Muscle of back (tissue), 3 donors: ENCODE measurements at regions not wholly inside any gene's neighbourhood (a gene's known extent, or its start where the extent isn't known, plus 50 kb on each side); places are given as distances from the start of the nearest gene placed in this dataset.
A peak's percentile ranks its signal among the peaks of the same experiment; 100 is the strongest.

Experiments used
- DNase-seq, 3 donors: peaks; one replicate each; pipeline versions ENCODE4 v3.0.0 to v3.0.0-alpha.2; 2013

DNA sequence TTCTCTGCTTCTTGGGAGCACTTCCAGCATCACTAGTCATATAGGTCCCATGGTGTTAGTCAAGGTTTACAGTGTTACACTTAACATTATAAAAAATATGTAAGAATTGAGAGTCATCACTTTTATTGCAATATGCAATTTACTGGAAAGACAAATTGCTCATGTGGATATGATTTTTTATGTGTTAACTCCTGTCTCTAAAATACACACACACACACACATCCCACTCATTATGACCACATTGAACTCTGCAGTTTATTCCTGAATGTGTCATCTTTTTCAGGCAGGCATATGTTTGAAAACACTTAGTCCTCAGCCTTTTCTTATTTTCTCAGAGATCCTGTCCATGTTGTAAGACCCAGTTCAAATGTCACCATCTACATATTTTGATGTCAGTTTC, 148.5 kb upstream of the MRPS30 start:
- peak in 1 of 3 donors; percentile 5 for DNase-seq

DNA sequence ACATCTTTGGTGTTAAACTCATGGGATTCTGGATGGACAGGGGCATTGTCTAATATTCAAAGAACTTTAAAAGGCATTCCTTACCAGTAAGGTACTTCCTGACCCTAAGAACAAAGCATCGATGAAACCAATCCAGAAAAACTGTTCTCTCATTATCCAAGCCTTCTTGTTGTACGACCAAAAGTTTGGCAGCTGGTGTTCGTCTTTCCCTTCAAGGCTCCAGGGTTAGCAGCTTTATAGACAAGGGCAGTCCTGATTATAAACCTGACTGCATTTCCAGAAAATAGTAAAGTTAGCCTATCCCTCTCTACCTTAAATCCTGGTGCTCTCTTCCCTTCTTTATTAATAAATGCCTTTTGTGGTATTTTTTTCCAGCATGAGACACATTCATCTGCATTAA, 149.4 kb upstream of the MRPS30 start:
- no peak for DNase-seq

DNA sequence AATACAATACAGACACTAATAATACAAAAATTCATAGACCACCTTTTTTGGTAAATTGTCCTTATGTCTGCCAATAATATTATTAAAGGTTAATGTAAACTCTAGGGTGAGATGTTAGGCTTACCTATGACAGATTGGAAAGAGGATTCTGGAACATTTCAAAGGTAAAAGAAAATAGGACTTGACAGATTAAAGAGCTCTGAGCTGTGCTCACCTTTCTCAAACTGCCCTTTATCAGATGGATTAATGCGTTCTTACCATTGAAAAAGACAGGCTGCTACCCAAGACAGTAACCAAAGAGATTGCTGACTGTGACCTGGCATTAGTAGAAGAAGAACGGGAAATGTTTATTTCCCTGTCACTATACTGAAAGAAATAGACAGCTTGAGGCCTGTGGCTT, 156.1 kb upstream of the MRPS30 start:
- DNase-seq, result no peak

DNA sequence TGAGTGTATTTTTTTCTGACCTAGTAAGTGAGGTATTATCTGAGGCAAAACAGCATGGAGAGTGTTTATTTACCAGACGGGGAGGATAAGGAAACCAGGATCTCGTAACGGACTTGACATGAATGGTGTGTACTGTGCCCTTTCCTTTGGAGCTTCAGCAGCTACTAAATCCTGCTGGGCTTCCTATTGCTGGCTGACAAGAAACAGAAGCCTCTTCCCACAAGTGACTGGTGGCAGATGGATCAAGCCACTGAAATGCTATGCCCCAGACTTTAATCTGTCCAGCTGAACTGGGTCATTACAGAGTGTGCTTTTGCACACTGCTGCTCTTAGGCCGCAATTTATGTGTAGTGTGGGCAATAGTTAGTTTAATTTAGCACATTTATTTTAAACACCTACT, 162.7 kb upstream of the MRPS30 start:
- DNase-seq, result no peak

DNA sequence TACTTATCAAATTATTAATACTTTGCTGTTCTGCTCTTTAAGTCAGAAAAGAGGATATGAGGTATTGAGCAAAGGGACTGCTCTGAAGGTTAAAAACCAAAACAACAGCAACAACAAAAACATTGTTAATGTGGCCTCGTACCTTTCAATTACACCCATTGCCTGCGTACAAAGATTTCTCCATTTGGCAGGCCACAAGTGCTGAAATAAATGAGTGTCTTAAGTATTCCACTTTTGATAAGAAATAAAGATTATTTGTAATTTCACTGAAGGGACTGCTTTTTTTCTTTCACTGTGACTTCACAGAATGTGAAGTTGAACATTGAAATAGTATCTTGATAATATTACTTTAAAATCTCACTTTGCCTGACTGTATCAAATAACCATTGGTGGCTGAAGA, 163.2 kb upstream of the MRPS30 start:
- DNase-seq, result no peak

DNA sequence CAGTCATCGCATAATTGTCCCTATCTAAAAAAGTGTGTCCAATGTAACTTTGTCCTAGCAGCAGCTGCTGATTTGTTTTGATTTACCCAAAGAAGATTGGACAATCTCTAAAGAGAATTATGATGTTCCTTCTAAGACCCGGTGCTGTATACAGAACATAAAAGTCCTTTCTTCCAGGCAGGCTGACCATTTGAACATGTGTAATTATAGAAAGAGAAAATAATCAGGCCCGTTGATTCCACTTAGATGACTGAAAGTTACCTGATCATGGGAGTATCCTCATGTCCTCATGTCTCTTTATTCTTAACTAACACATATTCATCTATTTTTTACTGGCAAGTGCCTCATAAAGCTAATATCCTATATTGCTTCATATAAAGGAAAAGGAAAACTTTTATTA, 164.1 kb upstream of the MRPS30 start:
- DNase-seq, result no peak

DNA sequence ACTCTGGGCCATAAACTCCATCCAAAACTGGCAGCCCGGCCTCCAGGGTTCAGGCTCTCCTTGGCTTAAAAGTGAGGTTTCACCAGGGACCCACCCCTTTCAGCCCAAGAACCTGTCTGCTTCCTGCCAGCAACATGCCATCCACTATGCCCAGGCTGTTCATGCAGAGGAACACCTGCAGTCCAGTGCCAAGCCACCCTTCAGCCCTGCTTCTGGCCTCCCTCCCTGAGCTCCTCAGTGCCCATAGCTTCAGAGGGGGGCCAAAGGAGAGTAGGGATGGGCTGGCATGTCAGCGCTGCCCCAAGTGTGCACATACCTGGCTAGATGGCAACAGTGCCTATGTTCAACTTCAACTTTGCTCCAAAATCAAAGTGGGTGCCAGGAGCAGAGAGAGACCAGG, 166.9 kb upstream of the MRPS30 start:
- no peak for DNase-seq

DNA sequence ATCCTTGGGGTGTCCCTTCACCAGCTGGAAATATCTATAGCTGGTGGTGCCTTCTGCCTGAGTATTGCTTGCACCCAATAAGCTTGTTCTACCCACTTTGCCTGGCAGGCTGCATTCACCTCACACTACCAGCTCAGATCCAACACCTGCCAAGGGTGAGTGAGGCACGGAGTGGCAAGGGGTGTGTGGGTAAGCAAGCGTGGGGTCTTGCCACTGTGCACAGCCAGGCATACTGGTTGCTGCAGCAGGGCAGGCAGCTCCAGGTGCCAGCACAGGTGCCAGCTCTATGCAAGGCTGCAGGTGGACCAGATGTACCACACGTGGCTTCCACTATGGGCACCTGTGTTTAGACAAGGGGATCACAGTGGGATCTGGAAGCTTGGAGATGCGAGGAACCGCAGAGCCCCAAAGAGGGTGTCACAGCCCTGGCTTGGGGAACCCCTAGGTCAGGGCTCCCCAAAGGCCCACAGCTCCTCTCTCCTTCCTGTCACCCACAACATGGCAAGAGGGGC, 167.7 kb upstream of the MRPS30 start:
- no peak for DNase-seq

DNA sequence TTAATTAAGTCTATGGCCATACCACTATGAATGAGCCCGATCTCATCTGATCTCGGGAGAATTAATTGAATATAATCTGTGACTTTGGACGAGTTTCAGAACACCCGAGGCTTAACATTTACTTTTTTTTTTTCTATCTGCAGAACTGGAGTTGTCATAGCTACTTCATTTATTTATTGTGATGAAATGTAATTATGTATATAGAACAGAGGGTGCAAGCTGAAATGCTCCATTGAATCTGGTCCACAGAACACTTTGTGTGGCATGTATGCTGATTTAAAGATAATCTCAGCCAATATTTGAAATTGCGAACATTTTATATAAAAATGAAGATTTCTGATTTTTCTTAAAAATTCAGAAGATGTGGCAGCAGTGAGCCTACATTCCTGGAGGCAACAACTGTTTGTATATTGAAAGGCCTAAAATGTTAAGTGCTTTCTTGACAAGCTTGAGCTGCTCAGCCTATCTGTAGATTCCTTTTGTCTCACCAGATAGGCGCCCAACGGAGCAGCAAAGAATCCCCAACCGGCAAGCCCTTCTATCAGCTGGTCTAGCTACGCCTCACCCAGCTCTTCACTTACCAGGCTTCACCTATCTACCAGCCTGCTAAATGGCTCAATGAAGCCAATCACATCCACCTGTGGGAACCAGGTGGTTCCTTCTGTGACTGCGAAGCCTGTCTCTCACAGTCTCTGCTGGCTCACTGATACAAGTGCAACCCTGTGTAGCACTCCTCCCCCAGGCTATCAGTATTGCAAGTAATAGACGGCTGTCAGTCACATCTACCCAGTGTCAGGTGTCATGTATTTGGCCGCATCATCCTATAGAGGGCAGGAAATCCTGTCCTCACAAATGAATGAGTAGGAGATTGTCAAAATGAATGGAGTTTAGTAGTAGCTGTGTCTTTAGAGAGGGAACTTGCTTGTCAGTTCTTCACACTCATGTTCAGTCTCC, 170.6 kb upstream of the MRPS30 start:
- DNase-seq, result no peak

DNA sequence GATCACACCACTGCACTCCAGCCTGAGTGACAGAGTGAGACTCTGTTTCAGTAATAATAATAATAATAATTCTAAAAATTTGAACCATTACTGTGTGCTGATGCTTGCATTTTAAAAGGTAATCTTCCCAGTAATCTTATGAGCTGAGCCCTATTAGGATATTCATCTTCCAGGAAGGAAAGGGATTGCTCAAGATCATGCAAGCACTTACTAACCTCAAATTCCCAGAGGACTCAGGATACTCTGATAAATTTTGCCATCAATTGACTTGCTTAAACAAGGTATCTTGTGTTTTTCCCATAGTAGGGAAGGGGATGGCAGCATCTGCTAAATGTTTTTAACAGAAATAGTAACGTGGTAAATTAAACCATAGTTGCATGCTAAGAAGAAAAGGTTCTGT, 176.4 kb upstream of the MRPS30 start:
- no peak for DNase-seq

DNA sequence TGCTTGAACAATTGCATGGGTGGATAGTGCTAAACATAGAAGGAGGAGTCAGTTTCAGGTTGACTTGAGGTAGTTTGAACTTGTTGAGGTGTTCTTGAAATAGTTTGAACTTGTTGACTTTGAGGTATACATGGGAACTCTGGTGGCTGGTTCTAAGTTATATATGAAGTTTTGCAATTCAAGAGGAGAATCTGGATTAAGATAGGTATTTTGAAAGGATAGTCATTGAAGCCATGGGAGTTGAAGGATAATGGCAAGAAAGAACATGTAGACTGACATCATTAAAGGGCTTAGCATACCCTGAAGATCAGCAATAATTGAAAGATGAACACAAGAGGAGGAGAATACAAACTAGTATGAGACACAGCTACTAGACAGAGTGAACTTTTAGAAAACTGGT, 181.9 kb upstream of the MRPS30 start:
- DNase-seq, result no peak

DNA sequence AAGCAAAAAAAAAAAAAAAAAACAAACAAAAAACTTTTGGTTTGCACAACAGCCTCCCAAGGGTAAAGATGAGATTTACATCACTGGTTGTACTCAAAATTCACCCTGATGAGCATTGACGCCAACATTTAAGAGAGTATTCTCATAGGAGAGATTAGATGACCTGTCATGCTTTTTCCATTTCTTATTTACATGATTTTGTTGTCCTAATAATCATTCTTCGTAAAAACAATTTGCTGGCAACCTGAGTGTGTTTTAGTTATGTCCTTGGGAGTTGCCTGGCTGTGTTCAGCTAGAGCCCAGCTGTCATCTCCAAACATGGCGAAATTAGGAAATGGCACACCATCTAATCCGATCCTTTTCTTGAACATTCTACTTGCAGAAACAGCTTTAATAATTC, 186.4 kb upstream of the MRPS30 start:
- DNase-seq, result peak in 2 of 3 donors; percentile 6 to 47

DNA sequence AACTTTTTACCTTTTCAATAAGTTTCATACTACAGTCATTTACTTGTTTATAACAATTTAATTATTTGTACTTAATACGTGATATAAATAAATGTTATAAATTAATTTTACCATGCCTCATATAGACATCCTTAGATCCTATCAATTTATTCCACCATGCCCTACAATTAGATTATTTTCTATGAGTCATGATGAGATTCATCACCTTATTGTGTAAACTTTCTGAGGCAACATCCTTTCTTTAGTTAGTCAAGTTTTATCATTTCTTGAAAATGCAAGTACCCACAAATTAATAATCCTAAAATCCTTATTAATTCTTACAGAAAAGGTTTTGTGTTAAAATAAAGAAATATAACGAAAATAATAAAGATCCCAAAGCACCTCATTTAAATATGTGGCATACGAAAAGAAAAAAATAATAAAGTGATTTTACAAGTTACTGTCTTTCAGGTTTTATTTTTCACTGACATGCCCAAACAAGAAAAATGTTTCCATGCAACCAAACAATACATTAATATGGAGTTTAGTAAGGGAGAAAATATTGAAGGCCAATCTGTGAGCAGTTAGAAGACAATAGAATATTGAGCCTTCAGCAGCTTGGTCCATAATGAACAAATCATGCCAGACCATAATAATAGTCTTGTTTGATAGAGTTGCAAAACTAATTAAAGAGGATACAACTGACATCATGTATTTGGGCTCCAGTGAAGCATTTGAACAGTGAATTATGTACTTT, 188.7 kb upstream of the MRPS30 start:
- no peak for DNase-seq

DNA sequence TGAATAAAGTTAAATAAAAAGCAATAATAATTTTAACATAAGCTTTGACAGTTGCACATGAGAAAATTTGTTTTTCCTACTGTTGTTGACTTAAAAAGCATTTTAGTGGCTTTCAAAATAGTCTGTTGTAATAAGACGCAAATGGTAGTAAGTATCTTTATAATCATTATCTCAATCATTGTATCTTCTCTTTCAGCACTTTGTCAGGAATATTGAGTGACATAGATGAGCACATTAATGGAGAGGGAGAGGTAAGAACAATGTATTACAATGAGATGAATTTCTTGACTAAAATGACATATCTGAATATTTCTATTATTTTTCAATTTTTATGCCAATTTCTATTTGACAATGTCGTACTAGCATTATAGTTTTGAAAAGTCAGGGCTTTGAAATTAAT, 193.9 kb upstream of the MRPS30 start:
- no peak for DNase-seq

DNA sequence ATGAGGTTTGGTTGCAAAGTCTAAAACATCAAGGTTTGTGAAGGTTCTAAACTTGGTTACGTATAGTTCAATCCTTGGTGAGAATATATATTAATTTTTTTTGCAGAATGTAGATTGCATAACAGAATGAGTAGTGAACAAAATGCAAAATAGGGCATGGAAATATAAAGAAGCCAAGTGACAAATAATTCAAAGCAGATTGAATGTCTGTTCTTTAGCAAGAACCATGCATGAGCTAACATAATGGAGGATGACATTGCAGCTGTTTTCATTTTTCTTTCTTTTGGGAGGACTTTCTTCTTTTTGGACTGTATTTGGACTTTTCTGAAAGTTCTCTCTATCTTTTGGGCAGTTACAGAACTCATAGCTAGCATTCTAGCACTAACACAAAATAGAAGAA, 194.8 kb upstream of the MRPS30 start:
- DNase-seq, result no peak

DNA sequence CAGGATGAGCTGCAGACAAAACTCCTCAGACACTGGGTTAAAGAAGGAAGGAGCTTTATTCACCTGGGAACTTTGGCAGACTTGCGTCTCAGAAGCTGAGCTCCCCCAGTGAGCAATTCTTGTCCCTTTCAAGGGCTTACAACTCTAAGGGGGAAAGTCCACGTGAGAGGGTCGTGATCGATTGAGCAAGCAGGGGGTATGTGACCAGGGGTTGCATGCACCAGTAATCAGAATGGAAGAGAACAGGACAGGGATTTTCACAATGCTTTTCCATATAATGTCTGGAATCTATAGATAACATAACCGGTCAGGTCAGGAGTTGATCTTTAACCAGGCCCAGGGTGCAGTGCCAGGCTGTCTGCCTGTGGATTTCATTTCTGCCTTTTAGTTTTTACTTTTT, 202.8 kb upstream of the MRPS30 start:
- DNase-seq, result no peak

DNA sequence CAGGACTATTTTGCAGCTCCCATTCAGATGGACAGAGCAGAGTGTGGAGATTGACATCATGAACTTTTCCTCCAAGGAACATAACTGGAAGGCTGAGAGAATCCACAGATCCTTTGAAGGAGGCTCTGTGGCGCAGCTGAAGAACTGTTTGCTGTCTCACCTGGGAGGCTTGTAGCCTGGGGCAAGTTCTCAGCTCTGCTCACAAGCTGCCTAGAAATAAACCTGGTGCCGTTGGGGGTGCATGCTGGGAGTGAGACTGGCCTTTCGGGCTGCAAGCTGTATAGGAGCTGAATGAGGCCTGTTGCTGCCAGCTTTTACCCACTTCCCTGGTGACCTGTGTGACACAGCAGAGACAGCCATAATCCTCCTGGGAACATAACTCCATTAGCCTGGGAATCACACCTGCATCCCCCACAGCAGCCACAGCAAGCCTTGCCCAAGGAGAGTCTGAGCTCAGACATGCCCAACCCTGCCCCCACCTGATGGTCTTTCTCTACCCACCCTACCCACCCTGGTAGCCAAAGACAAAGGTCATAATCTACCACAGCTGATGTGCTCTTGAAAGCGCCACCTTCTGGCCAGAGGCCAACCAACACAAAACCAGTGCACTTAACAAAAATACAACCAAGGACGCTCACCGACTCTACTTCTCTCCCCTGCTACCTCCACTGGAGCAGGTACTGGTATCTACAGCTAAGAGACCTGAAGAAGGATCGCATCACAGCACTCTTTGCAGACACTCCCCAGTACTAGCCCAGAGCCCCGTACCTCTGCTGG, 205.1 kb upstream of the MRPS30 start:
- DNase-seq, result no peak

DNA sequence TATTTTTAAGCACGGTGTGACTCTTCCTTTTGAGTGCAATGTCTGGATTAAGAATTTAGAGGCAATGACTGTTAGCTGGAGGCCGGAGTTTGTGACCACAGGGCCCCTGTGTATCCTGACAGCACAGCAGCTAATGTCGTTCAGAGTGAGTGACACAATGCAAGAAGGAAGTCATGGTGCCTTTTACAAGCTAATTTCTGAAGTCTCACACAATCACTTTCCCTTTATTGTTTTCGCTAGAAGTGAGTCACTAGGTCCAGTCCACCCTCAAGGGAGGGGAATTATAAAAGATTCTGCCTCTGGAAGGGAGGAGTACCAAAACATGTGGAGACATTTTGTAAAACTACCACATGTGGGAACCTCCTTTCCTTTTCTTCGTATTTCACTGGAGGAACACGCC, 185.5 kb upstream of the FGF10 start:
- no peak for DNase-seq

DNA sequence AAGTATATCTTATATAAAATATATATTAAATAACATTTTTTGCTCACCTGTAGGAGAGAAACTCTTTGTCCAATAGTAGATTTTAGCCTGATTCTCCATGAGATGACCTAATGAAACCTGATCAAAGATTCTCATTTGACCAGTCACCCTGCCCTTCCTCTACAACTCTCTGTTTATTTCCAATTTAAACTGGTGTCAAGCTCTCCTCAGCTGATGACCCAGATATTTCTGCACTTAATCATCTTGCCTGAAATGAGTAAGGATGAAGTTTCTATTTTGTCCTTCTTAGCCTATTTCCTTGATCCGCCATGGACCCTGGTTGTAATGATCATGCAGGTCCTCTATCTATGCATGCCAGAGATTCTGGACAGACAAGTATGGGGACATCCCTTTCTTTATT, 179.3 kb upstream of the FGF10 start:
- no peak for DNase-seq

DNA sequence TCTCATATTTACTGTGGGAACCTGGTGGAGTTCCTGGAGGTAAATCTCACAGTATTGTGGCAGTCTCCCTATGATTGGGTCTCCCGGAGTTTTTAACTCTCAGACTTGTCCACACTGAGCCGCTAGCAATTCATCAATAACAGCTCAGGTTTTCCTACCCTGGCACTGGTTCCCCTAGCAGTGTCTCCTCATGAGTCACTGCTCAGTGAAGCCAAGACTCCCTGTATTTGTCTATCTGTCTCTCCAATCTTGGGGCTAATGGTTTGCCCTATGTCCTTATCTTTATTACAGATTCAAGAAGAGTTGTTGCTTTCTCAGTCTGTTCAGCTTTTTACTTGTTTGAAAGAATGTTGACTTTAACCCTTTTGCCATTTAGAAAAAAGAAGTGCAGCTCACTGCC, 176.7 kb upstream of the FGF10 start:
- peak in 2 of 3 donors; percentile 5 to 16 for DNase-seq

DNA sequence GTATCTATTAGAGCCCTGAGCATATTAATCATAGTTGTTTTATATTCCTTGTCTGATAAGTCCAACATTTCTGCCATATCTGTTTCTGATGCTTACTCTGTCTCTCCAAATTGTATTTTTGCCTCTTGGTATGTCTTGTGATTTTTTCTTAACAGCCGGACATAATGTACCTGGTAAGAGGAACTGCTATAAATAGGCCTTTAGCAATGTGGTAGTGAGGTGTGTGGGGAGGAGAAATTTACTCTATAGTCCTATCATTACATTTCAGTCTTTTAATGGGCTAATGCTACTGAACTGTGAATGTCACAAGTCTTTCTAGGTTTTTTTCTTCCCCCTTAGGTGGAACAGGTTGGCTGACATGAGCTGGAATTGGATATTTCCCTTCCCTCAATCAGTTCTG, 176.1 kb upstream of the FGF10 start:
- no peak for DNase-seq

DNA sequence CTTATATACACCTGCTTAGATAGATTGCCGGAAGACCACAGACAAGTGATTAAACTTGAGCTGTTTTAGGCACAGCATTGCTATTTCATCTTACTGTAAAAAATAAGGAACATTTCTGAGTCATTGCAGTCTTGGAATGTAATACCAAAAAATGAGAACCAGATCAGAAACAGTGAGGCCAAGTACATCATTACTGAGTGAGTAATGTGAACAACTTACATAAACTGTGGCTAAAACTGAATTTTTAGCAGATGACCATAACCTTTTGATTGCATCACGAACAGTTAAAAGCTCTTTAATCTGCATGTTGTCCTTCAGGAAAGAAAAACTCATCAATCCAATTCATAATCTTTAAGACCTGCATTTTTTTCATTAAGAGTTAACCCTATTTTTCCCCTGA, 157.1 kb upstream of the FGF10 start:
- DNase-seq, result peak; percentile 28 to 41 (median 29)
